A673 (cell line): ENCODE measurements at regions not wholly inside any gene's neighbourhood (a gene's known extent, or its start where the extent isn't known, plus 50 kb on each side); places are given as distances from the start of the nearest gene placed in this dataset.

Source experiments
- CTCF ChIP-seq: fragments of 300-800, 200-600 bp; sonication (generic); conservative IDR thresholded peaks from 2 replicates; pipeline ENCODE4 v1.5.1; 2017; ENCODE audit warnings: low read depth, mild to moderate bottlenecking, antibody characterized with exemption, low read length, moderate library complexity, mixed read lengths
- EZH2 ChIP-seq: fragments of 200-600 bp; sonication (generic); IDR thresholded peaks from 2 replicates; pipeline ENCODE4 v1.6.1; 2017; ENCODE audit warnings: borderline replicate concordance, low read depth, mild to moderate bottlenecking, mixed read lengths, antibody characterized with exemption, low read length; ENCODE audit not compliant: poor library complexity, severe bottlenecking

DNA sequence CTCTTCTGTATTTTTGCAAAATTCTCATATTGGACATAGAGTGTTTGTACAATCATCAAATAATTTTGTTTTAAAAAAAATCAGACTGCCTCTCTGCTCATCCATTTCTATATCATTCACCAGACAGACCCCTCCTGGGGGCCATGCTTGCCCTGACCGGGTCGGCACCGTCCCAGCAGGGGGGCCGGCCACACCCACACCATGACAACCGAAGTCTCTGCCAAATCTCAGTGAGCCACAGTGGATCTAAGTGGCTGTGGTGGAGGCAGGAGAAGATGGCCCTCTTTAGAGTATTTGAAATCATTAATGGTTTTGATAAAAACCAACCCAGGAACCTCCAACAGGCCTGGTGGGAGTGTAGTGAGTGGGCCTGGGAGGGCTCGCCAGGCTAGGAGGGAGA, 66.9 kb upstream of the ADRA2C start:
- TF ChIP-seq CTCF (no peak), EZH2 (no peak)
